ENCODE measurements at regions not wholly inside any gene's neighbourhood (a gene's known extent, or its start where the extent isn't known, plus 50 kb on each side); places are given as distances from the start of the nearest gene placed in this dataset.
"Not testable (repeated sequence)": the region's sequence is repeated elsewhere in the genome, so short reads cannot be mapped to it uniquely, and the experiment has no call there.

DNA sequence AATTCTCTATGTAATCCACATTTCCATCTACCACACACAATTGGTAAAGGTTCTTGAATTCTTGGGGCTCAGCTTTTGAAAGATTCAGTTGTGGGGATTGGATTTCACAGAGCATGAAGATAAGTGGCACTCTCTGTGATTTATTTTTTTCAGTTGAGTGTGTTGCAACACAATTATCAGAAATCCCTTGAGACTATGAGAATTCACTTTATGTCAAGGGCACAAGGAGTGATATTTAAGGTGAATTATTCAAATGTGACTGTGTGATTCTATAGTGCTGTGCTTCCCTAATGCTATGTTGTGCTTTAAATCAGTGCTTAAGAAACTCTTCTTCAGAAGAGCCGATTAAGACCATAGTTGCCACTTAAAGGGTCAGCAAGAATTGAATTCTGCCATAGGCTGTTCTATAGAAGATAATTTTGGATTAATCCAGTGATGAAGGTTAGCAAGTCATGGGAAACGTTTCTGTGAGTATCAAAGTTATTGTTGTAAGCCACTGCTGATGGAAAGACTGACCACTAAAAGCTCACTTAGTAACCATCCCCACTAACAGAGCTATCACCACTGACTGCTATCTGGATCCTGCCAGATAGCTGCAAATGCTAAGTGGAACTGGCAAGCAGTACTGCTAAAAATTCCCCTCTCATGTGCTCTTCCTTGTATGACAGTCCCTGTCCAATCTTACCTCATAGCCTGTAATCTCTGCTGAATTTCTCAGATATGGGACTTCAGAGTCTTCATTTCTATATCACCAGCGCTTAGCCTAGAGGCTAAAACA lies 134.0 kb upstream of the SEMA3D start:
- DNase-seq (ENCODE audit: low spot score), result no peak

DNA sequence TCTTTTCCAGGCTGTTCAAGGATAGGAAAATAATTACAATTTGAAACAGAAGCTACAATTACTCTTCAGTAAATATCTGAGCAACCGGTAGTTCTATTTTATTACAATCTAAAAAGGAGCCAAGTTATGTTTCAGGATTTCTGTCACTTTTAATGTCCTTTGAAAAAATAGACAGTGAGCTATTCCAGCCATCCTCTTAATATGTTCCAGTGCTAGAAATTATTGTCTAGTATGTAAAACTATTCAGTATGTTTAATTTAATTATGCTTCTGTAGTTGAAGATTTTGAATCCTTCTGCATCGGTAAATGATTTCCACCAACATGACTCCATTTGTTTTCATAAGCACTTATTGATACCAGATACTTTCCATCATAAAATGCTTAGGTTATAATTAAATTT lies 129.6 kb upstream of the SEMA3D start:
- no peak for DNase-seq (ENCODE audit: low spot score)

- no peak for DNase-seq (ENCODE audit: low spot score)
Observed at GRCh38 chr7:85310301-85310700, 123.4 kb upstream of the SEMA3D start.

DNA sequence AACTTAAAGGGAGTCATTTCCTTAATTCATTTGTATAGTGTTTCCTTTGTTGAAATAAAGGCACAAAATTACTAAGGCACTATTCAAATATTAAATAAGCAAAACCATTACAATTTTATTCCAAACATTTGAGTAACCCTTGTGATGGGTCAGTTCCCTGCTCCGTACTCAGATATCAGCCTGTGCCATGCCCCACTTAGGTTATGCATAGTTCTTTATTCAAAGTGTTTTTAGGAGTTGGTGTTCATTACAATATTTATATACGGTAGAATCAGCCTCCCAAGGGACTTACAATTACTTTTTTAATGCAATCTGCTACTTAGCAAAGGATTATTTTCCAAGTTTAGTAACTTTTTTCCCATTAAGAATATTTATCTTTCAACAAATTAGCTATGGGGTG lies 119.3 kb upstream of the SEMA3D start:
- DNase-seq (ENCODE audit: low spot score), result no peak

- DNase-seq (ENCODE audit: low spot score), result no peak
Observed at GRCh38 chr7:85294176-85294575, 107.3 kb upstream of the SEMA3D start.

DNA sequence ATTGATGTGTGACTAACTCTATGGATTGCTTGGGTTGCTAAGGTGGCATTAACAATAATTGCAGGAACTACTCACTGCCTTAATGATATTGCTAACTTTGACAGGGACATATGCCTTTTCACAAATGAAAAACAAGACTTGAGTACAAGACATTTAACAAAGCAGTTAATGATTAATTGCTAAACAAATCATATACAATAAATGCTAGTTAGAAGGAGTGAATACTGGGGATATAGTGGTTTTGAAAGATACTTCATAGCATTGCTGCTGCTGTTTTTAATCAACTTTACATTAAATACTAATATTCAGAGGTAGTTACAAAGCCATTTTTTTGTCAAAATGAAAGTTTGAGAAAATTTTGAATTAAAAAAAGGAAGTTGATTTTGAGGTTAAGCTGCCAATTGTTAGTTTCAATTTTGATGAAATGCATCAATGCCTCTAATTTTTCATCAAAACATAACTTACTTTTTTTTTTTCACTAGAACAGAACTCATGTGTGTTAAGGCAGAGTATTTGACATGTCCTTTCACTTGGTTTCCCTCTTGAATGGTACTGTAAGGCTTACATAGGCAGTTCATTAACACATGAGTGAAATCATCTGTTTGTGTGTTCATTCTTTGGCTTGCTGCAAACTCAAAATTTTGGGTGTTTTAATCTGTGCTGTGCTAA lies 106.2 kb upstream of the SEMA3D start:
- no peak for DNase-seq (ENCODE audit: low spot score)

- no peak for DNase-seq (ENCODE audit: low spot score)
Observed at GRCh38 chr7:85290269-85290668, 103.4 kb upstream of the SEMA3D start.

DNA sequence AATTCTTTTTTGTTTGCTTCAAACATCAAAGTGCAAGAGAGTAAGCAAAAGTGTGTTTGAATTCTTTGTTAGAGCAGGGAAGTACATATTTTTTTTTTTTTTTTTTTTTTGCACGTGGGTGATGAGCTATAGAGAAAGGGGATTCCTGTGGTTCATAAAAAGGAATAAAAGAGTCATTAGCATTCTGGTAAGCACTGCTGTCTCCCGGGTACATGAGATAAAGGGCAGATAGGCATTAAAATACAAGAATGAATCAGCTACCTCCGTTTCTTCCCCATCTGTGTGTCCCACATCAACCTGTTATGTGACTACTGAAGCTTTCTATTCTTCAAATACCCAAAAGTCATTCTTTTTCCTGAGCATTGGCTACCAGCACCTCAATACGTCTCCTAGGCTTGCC lies 102.4 kb upstream of the SEMA3D start:
- no peak for DNase-seq (ENCODE audit: low spot score)

GRCh38 chr7:85287106-85287825 lies 100.4 kb upstream of the SEMA3D start:
- peak; percentile 30 for DNase-seq (ENCODE audit: low spot score)

GRCh38 chr7:85286446-85286845 lies 99.6 kb upstream of the SEMA3D start:
- no peak for DNase-seq (ENCODE audit: low spot score)

GRCh38 chr7:85285527-85285926 lies 98.7 kb upstream of the SEMA3D start:
- no peak for DNase-seq (ENCODE audit: low spot score)

- no peak for DNase-seq (ENCODE audit: low spot score)
Observed at GRCh38 chr7:85275204-85275603, 88.3 kb upstream of the SEMA3D start.

GRCh38 chr7:85274454-85274853 lies 87.6 kb upstream of the SEMA3D start:
- peak; percentile 17 for DNase-seq (ENCODE audit: low spot score)

DNA sequence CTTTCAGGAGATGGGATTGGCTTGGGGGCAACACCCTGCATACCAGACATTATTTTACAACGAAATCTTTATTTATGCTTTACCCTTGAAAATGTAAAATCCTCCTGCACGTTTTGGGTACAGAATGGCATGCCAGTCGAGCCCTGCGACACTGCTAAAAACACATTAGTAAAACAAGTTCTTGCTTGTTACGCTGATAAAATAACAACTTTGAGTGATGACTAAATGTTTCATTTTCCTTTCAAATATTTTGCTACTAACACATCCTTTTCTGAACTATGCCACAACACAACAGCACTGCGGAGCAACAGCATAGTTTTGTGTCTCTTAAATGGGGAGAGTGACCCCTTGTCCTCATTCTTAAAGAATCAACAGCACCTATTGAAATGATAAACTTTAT lies 76.0 kb upstream of the SEMA3D start:
- no peak for DNase-seq (ENCODE audit: low spot score)

GRCh38 chr7:85261336-85261735 lies 74.5 kb upstream of the SEMA3D start:
- DNase-seq (ENCODE audit: low spot score), result no peak

DNA sequence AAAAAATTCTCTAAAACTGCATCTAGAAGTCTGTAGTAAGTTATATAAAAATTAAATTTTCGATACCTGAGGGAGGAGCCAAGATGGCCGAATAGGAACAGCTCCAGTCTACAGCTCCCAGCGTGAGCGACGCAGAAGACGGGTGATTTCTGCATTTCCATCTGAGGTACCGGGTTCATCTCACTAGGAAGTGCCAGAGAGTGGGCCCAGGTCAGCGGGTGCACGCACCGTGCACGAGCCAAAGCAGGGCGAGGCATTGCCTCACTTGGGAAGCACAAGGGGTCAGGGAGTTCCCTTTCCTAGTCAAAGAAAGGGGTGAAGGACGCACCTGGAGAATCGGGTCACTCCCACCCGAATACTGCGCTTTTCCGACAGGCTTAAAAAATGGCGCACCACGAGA lies 62.9 kb upstream of the SEMA3D start:
- not testable (repeated sequence) for DNase-seq (ENCODE audit: low spot score)

- DNase-seq (ENCODE audit: low spot score), result peak; percentile 16
Observed at GRCh38 chr7:85239109-85239508, 52.3 kb upstream of the SEMA3D start.

DNA sequence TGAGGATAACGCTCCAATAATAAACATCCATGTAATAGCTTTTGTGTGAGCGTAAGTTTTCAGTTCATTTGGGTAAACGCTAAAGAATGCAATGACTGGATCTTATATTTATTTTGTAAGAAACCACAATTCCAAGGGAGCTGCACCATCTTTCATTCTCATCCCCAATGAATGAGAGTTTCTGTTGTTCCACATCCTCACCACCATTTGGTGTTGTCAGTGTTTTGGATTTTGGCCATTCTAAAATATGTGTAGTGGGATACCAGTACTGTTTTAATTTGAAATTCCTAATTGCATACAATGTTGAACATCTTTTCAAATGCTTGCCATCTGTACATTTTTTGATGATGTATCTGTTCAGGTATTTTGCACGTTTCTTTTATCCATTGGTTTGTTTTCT lies 50.9 kb upstream of the SEMA3D start:
- DNase-seq (ENCODE audit: low spot score), result no peak

Measured in D341Med (cell line).